ENCODE measurements at regions not wholly inside any gene's neighbourhood (a gene's known extent, or its start where the extent isn't known, plus 50 kb on each side); places are given as distances from the start of the nearest gene placed in this dataset.

- TF ChIP-seq CTCF (IDR thresholded peaks at IDR 0.05) (no peak), POLR2A (IDR thresholded peaks at IDR 0.05) (no peak)
Measured at GRCh38 chr12:131600160-131600532, 110.7 kb upstream of the SFSWAP start.
